ENCODE measurements at regions not wholly inside any gene's neighbourhood (a gene's known extent, or its start where the extent isn't known, plus 50 kb on each side); places are given as distances from the start of the nearest gene placed in this dataset.

DNA sequence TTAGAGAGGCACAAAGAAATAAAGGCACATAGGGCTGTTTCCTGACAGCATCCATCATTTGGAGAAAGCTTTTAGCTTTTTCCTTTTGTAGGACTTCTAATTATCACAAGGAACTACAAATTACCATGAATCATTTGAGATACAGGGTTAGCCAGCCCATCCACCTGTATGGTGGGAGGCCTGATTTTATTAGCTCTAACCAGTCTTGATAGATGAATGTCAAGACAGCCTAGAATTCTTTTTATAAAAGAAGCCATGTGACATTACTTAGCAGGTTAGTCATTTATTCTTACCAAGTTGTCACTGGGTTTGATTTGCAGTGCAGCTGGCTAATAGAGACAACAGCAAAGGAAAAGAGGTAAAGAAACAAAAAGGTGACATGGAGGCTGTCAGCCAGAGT is 618.1 kb downstream of the ZNF385D start:
- DNase-seq = no peak

DNA sequence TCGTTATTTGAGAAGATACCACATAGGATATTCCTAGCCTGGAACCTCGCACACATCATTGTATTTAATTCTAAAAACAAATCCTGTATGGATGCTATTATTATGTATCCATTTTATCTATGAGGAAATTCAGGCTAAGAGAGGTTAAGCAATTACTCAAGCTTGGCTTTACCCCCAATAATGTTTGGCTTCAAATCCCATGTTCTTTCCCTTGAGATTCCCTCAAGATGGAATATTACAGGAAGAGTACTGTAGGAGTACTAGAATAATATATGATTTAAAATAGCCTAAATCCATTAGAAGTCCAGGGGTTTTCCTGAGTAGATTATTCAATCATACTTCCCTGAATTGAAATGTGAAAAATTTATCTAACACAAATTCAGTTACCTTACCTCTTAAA is 630.2 kb downstream of the ZNF385D start:
- DNase-seq = no peak

DNA sequence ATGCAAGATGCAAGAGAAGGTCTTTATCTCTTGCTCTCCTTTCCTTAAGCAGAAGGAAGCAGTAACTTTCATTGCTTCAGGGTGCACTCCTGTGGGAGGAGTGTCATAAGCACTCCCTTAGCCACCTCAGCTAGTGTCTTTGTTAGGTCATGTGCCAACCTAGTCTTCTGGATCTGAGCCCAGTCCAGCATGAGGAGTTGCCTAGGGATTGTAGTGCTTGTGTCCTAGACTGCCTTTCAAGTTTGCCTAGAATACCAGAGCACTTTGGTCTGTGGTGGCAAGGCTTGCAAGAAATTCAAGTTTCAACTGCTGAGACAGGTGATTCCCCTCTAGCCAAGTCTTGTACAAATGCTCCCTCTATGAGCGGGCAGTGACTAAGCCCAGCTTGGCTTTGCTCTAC is 633.6 kb downstream of the ZNF385D start:
- DNase-seq = no peak

GRCh38 chr3:21109056-21109455 is 642.0 kb downstream of the ZNF385D start:
- no peak for DNase-seq

- DNase-seq = no peak
These were observed 645.2 kb downstream of the ZNF385D start for GRCh38 chr3:21105784-21106183.

- DNase-seq = no peak
These were observed 650.2 kb downstream of the ZNF385D start for GRCh38 chr3:21100656-21101359.

- DNase-seq = no peak
These were observed 656.3 kb downstream of the ZNF385D start for GRCh38 chr3:21094686-21095085.

DNA sequence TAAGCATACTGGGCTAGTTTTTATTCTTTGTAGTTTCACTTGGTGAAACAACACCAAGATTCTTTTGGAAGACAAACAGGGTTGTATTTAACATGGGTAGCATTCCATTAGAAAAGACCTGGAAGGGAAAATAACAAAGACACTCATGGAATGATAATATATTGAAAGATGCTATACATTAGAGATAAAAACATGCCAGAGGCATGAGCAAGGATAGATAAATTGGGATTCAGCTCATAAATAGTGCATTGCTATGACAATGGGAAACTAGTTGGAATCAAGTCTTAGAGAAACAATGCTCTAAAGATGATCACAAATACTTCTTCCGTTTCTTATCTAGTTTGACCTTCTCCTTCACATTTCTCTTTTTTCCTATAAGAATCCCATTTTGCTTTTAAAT is 677.4 kb downstream of the ZNF385D start:
- DNase-seq = no peak

DNA sequence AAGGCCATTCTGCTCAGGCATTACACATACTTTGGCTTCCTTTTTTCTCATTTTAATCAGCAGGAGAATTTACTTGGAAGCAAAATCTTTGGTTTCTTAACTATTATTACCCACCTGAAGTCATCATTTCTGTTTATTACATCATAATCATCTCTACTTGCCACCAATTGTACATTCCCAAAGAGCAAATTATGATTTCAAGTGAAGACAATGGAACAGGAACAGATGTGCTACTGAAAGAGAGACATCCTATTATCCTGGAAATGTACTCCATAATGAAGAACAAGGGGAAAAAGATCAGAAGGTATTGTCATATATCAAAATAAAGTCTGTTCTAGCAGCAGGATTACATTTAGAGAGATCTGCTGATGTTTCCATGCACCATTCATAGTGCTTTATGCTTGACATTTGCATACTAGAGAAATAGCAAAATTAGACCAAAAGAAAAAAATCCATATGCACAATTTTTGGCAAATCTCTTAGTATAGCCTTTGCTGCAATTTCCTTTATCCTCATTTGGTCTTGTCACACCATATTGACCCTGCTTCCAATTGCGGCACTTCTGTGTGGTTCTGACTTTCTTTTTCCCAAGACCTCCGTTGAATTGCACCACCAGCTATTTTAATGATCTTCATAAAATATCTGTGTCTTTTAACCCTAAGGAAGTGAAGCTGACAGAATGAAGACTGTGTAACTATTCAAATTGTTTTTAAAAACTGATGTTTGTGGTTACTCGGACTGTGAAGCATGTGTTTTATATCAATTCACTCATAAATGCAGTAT is 683.8 kb downstream of the ZNF385D start:
- DNase-seq = no peak

DNA sequence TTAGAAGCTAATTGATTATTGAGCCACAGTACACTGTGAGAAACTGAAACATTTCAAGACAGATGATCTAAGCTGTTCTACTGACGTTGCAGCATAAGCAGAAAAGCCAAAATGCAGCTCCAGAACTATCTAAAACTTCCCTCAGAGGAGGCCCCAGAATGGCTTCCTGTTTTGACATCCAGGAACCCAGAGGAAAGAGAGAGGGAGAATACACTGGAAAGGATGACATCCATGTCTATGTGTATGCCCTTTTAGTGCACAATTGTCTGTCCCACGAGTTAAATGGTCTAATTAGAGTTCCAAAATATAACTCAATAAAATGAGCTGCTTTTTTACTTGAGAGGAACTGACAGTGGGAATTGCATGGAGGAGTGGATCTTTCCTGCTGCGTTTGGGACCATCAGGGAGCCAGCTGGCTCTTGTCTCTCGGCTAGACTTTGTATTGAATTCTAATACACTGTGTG is 688.1 kb downstream of the ZNF385D start:
- DNase-seq = no peak

DNA sequence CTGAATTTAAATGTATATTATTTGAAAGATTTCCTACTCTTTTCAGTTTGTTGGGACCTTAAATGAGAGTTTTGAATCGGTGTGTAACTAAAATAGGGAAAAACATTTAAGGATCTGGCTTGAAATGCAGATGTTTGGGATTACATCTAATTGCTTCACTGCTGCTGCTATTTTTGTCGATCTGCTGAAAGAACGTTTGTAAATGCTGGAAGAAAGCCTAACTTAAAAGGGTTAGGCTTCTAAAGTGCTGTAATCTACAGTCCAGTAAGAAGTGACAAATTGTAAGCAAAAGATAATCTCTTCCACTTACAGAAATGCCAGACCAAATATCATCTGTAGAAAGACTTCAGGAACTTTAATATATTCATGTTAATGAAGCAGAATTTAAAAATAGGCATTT is 691.6 kb downstream of the ZNF385D start:
- DNase-seq = no peak

- DNase-seq = no peak
These were observed 694.7 kb downstream of the ZNF385D start for GRCh38 chr3:21056293-21056692.

DNA sequence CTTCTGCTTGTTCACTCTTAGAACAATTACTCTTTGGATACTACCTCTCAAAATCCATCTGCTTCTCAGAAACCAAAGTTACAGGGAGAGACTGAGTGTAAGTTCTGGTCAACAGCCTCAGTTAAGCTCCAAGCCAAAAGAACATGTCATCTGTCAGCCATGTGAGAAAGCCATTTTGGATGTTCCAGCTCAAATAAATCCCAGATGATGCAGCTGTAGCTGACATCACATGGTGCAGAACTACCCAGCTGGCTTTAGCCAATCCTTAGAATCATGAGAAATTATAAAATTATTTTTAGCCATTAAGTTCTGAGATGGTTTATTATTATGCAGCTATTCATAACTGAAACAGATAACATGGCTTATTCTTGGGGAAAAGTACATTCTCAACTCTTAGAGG is 696.0 kb downstream of the ZNF385D start:
- DNase-seq = no peak

DNA sequence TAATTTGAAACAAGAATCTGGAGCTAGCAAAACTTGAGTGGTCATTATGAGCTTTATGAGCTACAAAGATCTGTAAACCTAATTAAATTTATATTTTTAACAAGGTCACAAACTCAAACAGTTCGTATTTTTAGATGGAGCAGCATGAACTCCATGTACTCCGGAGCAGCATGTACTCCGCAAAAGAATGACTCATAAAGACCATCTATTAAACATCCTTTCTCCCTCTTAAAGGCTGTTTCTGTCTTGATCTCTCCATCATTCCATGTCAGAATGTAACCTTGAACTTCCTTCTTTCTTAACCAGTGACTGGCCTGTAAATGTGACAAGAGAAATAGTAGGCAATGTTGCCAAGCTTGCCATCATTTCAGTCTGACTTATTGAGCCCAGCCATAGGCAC is 696.9 kb downstream of the ZNF385D start:
- DNase-seq = no peak

DNA sequence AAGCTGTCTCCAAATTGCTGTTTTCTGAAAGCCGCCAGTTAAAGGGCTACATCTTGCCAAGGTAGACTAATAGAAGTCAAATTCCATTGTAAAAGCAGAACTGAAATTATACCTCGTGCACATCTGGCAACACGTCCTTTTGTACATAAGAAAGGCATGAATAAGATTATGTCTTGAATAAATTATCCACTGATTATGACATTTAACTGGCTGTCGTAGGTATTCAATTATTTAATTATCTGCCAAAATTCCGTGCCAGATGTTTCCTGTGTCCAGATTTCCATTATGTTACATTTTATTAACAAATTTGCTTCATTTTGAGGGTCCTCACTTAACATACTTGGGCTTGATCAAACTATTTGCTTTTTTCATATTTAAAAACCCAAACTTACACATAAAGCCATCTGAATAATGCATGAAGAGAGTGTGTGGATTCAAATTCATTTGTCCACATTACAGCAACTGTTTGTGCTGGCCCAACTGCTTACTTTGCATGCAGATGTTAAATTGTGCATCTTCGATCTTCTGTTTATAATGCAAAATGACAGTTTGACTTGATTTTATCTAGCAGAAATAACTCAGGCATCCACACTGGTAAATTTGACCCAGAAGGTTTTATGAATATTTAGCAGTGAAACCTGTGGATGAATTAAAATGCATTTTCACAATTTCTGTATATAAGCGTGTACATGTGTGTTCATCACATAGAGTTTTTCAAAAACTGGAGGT is 701.5 kb downstream of the ZNF385D start:
- no peak for DNase-seq

DNA sequence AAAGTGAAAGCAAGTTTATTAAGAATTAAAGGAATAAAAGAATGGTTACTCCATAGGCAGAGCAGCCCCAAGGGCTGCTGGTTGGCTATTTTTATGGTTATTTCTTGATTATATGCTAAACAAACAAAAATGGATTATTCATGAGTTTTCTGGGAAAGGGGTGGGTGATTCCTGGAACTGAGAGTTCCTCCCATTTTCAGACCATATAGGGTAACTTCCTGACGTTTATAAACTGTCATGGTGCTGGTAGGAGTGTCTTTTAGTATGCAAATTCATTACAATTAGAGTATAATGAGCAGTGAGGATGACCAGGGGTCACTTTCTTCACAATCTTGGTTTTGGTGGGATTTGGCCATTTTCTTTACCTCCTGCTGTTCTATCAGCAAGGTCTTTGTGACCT is 707.9 kb downstream of the ZNF385D start:
- DNase-seq = no peak

DNA sequence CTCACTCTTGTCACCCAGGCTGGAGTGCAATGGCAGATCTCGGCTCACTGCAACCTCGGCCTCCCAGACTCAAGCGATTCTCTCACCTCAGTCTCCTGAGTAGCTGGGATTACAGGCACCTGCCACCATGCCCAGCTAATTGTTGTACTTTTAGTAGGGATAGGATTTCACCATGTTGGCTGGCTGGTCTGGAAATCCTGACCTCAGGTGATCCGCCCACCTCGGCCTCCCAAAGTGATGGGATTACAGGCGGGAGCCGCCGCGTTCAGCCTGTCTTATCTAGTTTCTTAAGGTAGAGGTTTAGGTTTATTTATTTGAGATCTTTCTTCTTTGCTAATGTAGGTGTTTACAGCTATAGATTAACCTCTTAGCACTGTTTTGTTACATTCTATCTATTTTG is 708.8 kb downstream of the ZNF385D start:
- no peak for DNase-seq

DNA sequence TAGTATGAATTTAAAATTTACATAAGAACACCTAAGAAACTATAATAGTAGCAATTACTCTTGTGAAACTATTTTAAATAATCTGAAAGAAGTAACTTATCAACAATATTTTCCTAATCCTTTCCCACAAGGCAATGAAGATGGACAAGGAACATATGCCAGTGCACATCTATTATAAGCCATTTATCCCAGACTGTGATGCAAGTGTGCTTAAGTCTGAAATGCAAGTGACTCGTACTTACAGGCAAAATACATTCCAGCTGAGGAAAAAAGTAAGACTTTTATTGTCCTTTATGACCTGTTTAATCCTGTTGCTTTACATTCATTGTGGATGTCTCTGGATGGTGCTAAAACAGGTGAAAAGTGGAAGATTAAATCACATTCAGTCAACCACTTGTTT is 709.4 kb downstream of the ZNF385D start:
- DNase-seq = no peak

DNA sequence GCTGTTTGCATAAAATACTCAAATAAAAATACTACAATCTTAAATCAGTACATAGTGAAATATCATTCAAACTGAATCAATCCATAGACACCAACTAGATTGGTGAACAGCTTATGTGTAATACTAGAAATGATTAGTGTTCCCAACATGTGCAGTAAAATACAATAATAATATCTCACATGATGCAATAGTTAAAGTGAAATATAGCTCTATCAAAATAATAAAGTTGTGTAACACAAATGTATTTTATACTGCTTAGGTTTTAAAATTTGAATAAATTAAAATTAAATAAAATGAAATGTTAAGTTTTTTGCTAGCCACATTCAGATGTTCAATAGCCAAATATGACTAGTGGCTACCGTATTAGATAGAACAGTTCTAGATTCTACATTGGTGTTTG is 714.1 kb downstream of the ZNF385D start:
- DNase-seq = no peak

DNA sequence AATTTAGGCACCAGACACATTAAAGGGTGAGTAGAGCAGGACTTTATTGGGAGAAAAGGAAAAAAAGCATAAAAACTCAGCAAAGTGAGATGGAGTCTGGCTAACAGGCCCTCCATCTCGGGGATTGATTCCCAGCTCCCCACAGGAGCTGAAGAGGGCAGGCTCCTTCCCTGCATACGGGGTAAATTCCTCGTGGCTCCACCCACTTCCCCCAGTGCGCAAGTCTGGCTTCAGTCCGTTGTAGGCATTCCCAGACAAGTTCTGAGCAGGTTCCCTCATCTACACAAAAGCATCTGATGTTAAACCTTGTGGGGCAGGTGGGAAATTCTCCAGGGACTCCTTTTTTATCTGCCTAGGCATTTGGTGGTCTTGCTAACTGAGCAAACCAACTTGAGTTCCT is 722.6 kb downstream of the ZNF385D start:
- no peak for DNase-seq

DNA sequence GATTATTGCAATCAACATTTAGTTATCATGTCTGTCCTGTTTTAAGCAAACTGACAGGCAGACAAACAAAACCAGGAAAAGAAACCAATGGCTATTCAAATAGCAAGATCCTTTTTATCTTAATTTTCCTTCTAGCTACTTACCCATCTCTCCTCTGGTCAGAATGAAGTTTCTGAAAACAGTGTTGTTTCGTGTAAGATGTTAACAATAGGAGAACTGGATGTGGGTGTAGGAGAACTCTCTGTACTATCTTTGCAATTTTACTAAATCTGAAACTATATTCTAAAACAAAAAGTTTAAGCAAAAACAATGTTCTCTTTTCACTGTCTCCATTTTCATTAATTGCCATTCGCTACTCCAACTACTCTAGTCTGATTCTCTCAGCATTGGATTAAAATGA is 726.4 kb downstream of the ZNF385D start:
- DNase-seq = no peak

DNA sequence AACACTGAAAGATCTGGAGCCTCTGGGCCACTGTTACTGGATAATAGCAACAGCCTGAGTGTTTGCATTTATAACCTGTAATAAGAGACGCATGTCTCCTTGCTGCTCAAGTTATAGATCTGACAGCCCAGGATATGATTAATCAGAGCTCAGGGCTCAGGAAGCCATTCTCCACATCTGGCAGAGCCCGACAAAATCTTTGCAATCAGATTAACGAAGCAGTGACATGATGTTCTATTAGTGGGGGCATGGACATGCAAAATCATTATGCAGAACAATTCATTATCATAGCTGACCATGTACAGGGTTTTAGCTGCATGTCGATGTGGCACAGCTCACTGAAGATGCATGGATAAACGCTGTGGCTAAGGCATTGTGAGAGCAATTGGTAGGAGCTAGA is 730.3 kb downstream of the ZNF385D start:
- no peak for DNase-seq

DNA sequence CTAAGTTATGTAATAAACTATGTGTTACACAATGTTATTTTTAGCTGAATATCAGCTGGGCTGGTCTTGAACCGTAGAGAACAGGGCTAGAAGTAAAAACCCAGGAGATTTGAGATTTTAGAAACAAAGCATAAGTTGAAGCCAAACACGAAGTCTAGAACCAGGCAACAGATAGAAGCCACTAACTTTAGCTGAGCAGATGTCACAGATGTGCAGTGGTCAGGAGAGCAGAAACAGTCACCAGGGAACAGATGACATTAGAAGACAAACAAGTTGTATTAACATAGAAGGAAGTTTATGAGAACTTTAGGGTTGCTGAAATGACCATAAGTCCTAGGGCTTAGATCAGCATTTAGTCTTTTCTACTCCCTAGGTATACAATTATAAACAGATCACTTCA is 731.0 kb downstream of the ZNF385D start:
- DNase-seq = no peak

Measured in effector CD8-positive, alpha-beta T cell (primary cell).